ENCODE measurements at regions not wholly inside any gene's neighbourhood (a gene's known extent, or its start where the extent isn't known, plus 50 kb on each side); places are given as distances from the start of the nearest gene placed in this dataset.
"Not testable (repeated sequence)": the region's sequence is repeated elsewhere in the genome, so short reads cannot be mapped to it uniquely, and the experiment has no call there.

DNA sequence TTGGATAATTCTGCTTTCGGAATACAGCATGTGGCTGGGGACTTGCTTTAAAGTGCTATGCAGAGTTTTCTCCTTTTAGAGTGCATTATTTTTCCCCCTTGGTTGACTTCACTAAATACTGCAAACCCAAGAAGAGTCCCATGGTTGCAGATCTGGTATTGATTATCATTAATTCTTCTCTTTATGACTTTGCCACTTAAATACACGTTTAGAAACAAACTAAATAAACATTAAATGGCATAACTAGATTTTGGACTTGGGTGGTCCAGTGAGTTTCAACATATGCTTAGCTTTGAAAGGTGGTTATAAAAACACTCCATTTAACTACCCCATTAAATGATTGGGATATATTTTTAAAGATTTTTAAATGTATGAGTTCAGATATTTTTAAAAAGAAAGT is 279.2 kb downstream of the SOX4 start:
- H3K27ac ChIP-seq = no peak overlapping the region
- no peaks in the 10 kb centered on the region for H3K4me1 ChIP-seq
- no peaks in the 10 kb centered on the region for H3K36me3 ChIP-seq
- no peaks in the 10 kb centered on the region for H3K27me3 ChIP-seq
- TF ChIP-seq, protein P1, sequence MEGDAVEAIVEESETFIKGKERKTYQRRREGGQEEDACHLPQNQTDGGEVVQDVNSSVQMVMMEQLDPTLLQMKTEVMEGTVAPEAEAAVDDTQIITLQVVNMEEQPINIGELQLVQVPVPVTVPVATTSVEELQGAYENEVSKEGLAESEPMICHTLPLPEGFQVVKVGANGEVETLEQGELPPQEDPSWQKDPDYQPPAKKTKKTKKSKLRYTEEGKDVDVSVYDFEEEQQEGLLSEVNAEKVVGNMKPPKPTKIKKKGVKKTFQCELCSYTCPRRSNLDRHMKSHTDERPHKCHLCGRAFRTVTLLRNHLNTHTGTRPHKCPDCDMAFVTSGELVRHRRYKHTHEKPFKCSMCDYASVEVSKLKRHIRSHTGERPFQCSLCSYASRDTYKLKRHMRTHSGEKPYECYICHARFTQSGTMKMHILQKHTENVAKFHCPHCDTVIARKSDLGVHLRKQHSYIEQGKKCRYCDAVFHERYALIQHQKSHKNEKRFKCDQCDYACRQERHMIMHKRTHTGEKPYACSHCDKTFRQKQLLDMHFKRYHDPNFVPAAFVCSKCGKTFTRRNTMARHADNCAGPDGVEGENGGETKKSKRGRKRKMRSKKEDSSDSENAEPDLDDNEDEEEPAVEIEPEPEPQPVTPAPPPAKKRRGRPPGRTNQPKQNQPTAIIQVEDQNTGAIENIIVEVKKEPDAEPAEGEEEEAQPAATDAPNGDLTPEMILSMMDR (IDR thresholded peaks at IDR 0.05) = no peak
- TF ChIP-seq POLR2A (IDR thresholded peaks at IDR 0.05) = no peak
- TF ChIP-seq EP300 (IDR thresholded peaks at IDR 0.05) = no peak
- no peak overlapping the region for H3K4me3 ChIP-seq
- H3K9me3 ChIP-seq = no peaks in the 10 kb centered on the region
- 82 to 83% methylated on average over 2 of the region's 2 CpGs for WGBS, 2 donors
- no peak for DNase-seq (ENCODE audit: low spot score in 2 of 2)

DNA sequence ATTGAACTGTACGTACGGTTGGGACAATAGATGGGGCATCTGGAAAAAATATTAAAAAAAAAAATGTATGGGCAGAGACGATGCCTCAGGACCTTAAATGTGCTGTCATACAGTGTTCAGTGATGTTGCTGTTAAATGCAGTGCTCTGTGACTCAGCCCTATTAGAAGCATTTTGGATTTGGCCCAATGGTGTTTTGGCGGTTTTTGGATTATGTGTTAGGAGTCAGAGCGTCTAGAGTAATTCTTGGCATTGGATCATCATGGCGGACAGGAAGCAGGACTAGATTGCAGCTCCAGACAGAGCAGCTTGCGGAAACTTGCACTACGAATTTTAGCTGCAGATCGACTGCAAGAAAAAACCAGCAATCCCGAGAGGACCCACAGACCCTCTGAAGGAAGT is 280.0 kb downstream of the SOX4 start:
- Histone ChIP-seq H3K27ac (no peak overlapping the region), H3K4me3 (no peak overlapping the region), H3K36me3 (no peaks in the 10 kb centered on the region), H3K9me3 (no peaks in the 10 kb centered on the region), H3K27me3 (no peaks in the 10 kb centered on the region), H3K4me1 (no peaks in the 10 kb centered on the region)
- WGBS, 2 donors = 66 to 73% methylated on average over 10 of the region's 10 CpGs
- TF ChIP-seq EP300 (IDR thresholded peaks at IDR 0.05) = no peak
- TF ChIP-seq POLR2A (IDR thresholded peaks at IDR 0.05) = no peak
- TF ChIP-seq, protein P1 (IDR thresholded peaks at IDR 0.05) = no peak
- peak in 1 of 2 donors; percentile 44 for DNase-seq (ENCODE audit: low spot score in 2 of 2)

DNA sequence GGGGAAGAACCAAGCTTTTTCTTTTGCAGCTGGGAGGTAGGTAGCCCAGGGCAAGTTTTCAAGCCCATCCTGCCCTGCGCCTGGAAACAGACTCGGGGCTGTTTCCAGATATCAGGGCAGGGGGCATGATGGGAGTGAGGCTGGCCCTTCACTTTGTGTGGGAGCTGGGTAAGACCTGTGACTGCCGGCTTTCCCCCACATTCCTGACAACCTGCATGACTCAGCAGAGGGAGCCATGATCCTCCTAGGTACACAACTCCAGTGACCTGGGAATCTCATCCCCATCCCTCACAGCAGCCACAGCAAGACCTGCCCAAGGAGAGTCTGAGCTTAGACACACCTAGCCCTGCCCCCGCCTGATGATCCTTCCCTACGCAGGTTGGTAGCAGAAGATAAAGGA is 280.8 kb downstream of the SOX4 start:
- H3K27me3 ChIP-seq = no peaks in the 10 kb centered on the region
- TF ChIP-seq, protein P1 (IDR thresholded peaks at IDR 0.05) = no peak
- TF ChIP-seq EP300 (IDR thresholded peaks at IDR 0.05) (no peak), POLR2A (IDR thresholded peaks at IDR 0.05) (no peak)
- no peaks in the 10 kb centered on the region for H3K9me3 ChIP-seq
- H3K36me3 ChIP-seq = no peaks in the 10 kb centered on the region
- H3K4me1 ChIP-seq = no peaks in the 10 kb centered on the region
- 90 to 96% methylated on average over 5 of the region's 5 CpGs for WGBS, 2 donors
- DNase-seq (ENCODE audit: low spot score in 2 of 2) = no peak
- H3K4me3 ChIP-seq = no peak overlapping the region
- H3K27ac ChIP-seq = no peak overlapping the region

GRCh38 chr6:21877037-21877436 is 283.5 kb downstream of the SOX4 start:
- H3K9me3 ChIP-seq; H3K4me3 ChIP-seq; H3K27me3 ChIP-seq; H3K27ac ChIP-seq; H3K4me1 ChIP-seq; DNase-seq (ENCODE audit: low spot score in 2 of 2); H3K36me3 ChIP-seq: not testable (repeated sequence)
- WGBS, 2 donors = 91 to 93% methylated on average over 4 of the region's 4 CpGs

GRCh38 chr6:21880249-21880648 is 286.7 kb downstream of the SOX4 start:
- H3K27me3 ChIP-seq; H3K9me3 ChIP-seq; H3K36me3 ChIP-seq; H3K27ac ChIP-seq; DNase-seq (ENCODE audit: low spot score in 2 of 2); H3K4me3 ChIP-seq: not testable (repeated sequence)
- peaks cover 0 to 12% (median 0%) of the 10 kb centered on the region in 4 donors for H3K4me1 ChIP-seq
- WGBS, 2 donors = 87 to 90% methylated on average over 2 of the region's 2 CpGs

DNA sequence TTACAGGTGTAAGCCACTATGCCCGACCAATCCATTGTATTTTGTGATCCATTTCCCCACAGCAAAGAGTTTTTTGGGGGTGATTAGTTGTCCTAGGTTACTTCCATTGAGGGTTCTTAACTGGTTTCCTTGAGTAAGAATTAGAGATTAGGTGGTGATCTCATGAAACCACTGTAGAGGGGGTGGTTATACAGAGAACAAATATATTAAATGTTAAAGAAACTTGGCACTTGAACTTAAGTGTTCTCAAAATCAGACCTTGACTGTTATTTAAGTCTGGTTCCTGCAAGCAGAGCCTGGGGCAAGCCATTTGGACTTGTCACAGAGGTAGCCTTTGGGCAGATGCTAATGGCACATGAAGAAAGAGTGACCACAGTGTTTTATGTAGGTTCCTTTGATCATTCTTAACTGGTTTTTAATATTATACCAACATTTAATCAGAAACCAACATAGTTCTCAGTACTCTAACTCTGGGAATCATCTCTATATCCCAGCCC is 288.5 kb downstream of the SOX4 start:
- Histone ChIP-seq H3K27ac (no peak overlapping the region), H3K4me1 (peaks cover 0 to 30% (median 0%) of the 10 kb centered on the region in 4 donors), H3K36me3 (no peaks in the 10 kb centered on the region), H3K4me3 (no peak overlapping the region), H3K27me3 (no peaks in the 10 kb centered on the region), H3K9me3 (no peaks in the 10 kb centered on the region)
- no peak for TF ChIP-seq EP300 (IDR thresholded peaks at IDR 0.05)
- TF ChIP-seq, protein P1 (IDR thresholded peaks at IDR 0.05) = no peak
- TF ChIP-seq POLR2A (IDR thresholded peaks at IDR 0.05) = no peak
- no peak for DNase-seq (ENCODE audit: low spot score in 2 of 2)
- 100% methylated on average over 1 of the region's 1 CpG for WGBS, 2 donors
